Calu3 (cell line): ENCODE measurements at regions not wholly inside any gene's neighbourhood (a gene's known extent, or its start where the extent isn't known, plus 50 kb on each side); places are given as distances from the start of the nearest gene placed in this dataset.

Experiments used
- BruUV-seq: library from RNA; stranded (reverse); fragments of 400-500 nt; replicated peaks from 2 replicates; lab custom pipeline; 2021; lab: Mats Ljungman, UMichigan
- CTCF ChIA-PET: fragments of 300-600 bp; sonication (Branson Sonifier 250); formaldehyde crosslinking; loops from one replicate; lab custom pipeline; 2022; ENCODE audit warnings: antibody characterized with exemption; lab: Charles Lee
- DNase-seq: peaks from one replicate; pipeline ENCODE4 v3.0.0; 2022
- H3K27ac Mint-ChIP-seq: one replicate; pipeline ENCODE4 v1.8.0; 2022; ENCODE audit warnings: mixed read lengths; ENCODE audit not compliant: unreplicated experiment
- H3K27me3 Mint-ChIP-seq: one replicate; pipeline ENCODE4 v1.8.0; 2022; ENCODE audit warnings: mixed read lengths; ENCODE audit not compliant: unreplicated experiment
- H3K36me3 Mint-ChIP-seq: one replicate; pipeline ENCODE4 v1.8.0; 2022; ENCODE audit warnings: mild to moderate bottlenecking, moderate library complexity, mixed read lengths; ENCODE audit not compliant: insufficient read depth, unreplicated experiment
- H3K4me1 Mint-ChIP-seq: one replicate; pipeline ENCODE4 v1.8.0; 2022; ENCODE audit warnings: mild to moderate bottlenecking, low read depth, mixed read lengths; ENCODE audit not compliant: unreplicated experiment
- H3K4me3 Mint-ChIP-seq: one replicate; pipeline ENCODE4 v1.8.0; 2022; ENCODE audit warnings: mild to moderate bottlenecking, low read depth, moderate library complexity, mixed read lengths; ENCODE audit not compliant: unreplicated experiment
- H3K9me3 Mint-ChIP-seq: one replicate; pipeline ENCODE4 v1.8.0; 2022; ENCODE audit warnings: low read depth, mixed read lengths; ENCODE audit not compliant: unreplicated experiment
- intact Hi-C: fragments of 100-400 bp; cut with micrococcal nuclease; formaldehyde crosslinking; loops from one replicate; pipeline ENCODE4 v1.10.0; 2022; ENCODE audit not compliant: unreplicated experiment
- TF ChIP-seq, protein P1 (sequence below): fragments of 200-600 bp; IDR thresholded peaks from one replicate; pipeline ENCODE4 v1.8.0; 2022; ENCODE audit warnings: antibody characterized with exemption; ENCODE audit not compliant: unreplicated experiment

DNA sequence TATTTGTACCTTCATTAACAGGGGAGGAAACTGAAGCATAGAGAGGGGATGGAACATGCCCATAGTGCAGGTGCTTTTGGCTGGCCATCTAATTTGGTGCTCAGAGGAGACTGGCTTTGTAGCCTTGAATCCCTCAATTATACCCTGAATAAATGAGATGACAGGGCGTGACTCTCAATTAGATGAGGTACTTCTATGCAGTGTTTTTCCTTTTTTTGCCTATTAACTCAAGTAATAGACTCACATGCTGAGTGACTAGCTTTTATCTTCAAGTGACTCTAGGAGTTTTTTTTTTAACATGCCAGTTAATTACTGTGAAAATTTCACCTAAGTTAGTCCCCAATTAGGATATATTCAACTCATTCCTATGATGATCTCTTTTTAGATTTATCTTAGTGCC is 243.7 kb downstream of the DACT1 start:
- no TSS peak for BruUV-seq
- H3K27ac Mint-ChIP-seq, result no peak overlapping the region
- intact Hi-C loops, result loop anchor here (10.0 kb wide), 1 partner anchor 377 kb away; no protein-coding TSS in a partner anchor
- H3K9me3 Mint-ChIP-seq, result no peaks in the 10 kb centered on the region
- CTCF ChIA-PET, result no interaction called here
- H3K27me3 Mint-ChIP-seq, result peaks cover 24% of the 10 kb centered on the region
- DNase-seq, result no peak
- no peak overlapping the region for H3K4me3 Mint-ChIP-seq
- TF ChIP-seq, protein P1, sequence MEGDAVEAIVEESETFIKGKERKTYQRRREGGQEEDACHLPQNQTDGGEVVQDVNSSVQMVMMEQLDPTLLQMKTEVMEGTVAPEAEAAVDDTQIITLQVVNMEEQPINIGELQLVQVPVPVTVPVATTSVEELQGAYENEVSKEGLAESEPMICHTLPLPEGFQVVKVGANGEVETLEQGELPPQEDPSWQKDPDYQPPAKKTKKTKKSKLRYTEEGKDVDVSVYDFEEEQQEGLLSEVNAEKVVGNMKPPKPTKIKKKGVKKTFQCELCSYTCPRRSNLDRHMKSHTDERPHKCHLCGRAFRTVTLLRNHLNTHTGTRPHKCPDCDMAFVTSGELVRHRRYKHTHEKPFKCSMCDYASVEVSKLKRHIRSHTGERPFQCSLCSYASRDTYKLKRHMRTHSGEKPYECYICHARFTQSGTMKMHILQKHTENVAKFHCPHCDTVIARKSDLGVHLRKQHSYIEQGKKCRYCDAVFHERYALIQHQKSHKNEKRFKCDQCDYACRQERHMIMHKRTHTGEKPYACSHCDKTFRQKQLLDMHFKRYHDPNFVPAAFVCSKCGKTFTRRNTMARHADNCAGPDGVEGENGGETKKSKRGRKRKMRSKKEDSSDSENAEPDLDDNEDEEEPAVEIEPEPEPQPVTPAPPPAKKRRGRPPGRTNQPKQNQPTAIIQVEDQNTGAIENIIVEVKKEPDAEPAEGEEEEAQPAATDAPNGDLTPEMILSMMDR, result no peak
- H3K36me3 Mint-ChIP-seq, result no peaks in the 10 kb centered on the region
- H3K4me1 Mint-ChIP-seq, result peaks cover 9% of the 10 kb centered on the region

DNA sequence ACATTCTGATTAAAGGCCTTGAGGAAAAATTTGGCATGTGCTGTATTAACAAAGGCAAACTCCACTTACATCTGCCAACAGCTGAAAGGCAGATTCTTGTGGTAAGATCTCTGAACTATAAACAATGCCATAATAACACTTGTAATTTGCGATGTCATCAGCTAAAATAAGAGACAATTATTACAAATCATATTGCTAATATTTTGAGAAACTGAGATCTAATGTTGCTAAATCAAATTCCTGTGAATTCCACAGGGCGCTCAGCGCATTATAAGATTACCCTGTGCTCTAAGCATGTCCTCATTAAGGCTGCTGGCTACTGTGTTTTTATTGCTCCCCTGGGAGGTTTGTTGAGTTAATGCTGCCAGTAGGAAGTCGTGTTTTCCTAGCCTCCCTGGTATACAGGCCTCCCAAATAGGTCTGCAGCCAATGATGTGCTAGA is 244.8 kb downstream of the DACT1 start:
- Mint-ChIP-seq H3K4me1 (peaks cover 9% of the 10 kb centered on the region), H3K9me3 (no peaks in the 10 kb centered on the region), H3K4me3 (no peak overlapping the region), H3K36me3 (no peaks in the 10 kb centered on the region), H3K27ac (no peak overlapping the region), H3K27me3 (peaks cover 36% of the 10 kb centered on the region)
- BruUV-seq, result no TSS peak
- intact Hi-C loops, result loop anchor here (10.0 kb wide), 1 partner anchor 378 kb away; no protein-coding TSS in a partner anchor
- CTCF ChIA-PET, result no interaction called here
- DNase-seq, result no peak
- TF ChIP-seq, protein P1, result no peak

DNA sequence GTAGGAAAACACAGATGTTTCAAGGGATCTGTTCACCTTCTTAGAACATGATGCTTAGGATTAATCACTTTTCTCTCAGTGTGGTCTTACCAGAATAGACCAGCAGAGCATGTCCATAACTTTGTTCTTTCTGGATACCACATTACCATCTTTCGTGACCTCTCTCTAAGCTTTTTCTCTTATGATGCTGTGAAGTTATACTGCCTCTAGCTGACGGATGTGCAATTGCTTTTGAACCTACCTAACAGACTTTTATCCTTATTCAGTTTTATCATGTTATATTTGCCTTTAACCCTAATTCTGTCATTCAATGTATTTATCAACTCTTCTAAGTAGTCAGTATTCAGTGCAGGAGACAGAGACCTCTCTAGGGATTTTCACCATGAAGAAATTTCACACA is 246.7 kb downstream of the DACT1 start:
- Mint-ChIP-seq H3K36me3 (no peaks in the 10 kb centered on the region), H3K27me3 (peaks cover 36% of the 10 kb centered on the region), H3K4me3 (no peak overlapping the region), H3K9me3 (no peaks in the 10 kb centered on the region), H3K27ac (no peak overlapping the region), H3K4me1 (no peaks in the 10 kb centered on the region)
- TF ChIP-seq, protein P1, result no peak
- CTCF ChIA-PET, result no interaction called here
- DNase-seq, result no peak
- no TSS peak for BruUV-seq
- intact Hi-C loops, result loop anchor here (10.0 kb wide), 1 partner anchor 380 kb away; no protein-coding TSS in a partner anchor

DNA sequence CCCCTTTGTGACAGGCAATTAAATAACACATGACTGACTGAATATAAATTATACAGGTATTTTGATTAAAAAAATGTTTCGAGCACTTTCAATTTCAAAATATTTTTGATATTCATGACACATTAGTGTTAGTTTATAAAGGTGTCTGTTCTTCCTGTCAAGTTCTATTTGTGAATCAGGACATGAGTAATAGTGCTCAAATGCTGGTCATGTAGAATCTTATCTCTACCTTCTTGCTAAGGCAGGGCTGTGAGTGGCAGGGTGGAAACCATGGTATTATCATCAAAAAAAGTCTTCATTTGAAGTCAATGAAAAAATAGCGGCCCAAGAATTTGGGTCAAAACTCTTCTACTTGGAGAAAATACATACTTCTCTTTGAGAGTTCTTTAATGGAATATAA is 250.2 kb downstream of the DACT1 start:
- Mint-ChIP-seq H3K4me1 (no peaks in the 10 kb centered on the region), H3K27me3 (peaks cover 57% of the 10 kb centered on the region)
- CTCF ChIA-PET, result no interaction called here

More for the DNA sequence above, 250.2 kb downstream of the DACT1 start:
- Mint-ChIP-seq H3K36me3 (no peaks in the 10 kb centered on the region), H3K9me3 (no peaks in the 10 kb centered on the region), H3K27ac (no peak overlapping the region), H3K4me3 (no peak overlapping the region)
- no peak for DNase-seq
- BruUV-seq, result no TSS peak
- TF ChIP-seq, protein P1, result no peak
- intact Hi-C loops, result loop anchor here (10.0 kb wide), 1 partner anchor 383 kb away; no protein-coding TSS in a partner anchor
